ENCODE measurements at regions not wholly inside any gene's neighbourhood (a gene's known extent, or its start where the extent isn't known, plus 50 kb on each side); places are given as distances from the start of the nearest gene placed in this dataset.

DNA sequence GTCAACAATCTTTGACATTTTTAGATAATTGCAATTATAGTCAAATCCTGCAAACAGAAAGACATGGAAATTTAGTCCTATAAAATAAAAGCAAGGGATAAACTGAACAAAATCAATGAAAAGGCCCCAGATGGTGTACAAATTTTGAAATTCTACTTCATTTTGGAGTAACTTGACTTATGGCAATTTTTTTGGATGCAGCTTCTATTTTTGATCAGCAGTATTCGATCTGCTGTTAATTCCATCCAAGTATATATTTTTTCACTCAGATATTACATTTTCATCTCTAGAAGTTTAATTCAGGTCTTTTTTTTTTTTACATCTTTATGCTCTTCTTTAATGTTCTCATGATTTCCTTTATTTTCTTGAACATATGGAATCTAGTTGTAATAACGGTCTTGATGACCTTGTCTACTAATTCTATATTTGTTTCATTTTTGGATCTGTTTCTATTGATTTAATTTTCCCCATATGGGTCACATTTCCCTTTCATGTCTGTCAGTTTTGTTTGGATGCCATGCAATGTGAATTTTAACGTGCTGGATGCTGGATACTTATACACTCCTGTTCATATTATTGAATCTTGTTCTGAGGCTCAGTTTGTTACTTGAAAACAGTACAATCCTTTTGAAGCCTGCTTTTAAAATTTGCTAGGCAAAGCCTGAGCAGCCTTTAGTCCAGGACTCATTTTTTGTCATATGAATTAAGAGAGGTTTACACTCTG, 164.3 kb upstream of the FAM3C start:
- TF ChIP-seq POLR2A (IDR thresholded peaks at IDR 0.05) (no peak), POLR2AphosphoS5 (IDR thresholded peaks at IDR 0.05) (no peak), EP300 (IDR thresholded peaks at IDR 0.05; ENCODE audit: low read depth) (no peak)
- TF ChIP-seq, protein P1, sequence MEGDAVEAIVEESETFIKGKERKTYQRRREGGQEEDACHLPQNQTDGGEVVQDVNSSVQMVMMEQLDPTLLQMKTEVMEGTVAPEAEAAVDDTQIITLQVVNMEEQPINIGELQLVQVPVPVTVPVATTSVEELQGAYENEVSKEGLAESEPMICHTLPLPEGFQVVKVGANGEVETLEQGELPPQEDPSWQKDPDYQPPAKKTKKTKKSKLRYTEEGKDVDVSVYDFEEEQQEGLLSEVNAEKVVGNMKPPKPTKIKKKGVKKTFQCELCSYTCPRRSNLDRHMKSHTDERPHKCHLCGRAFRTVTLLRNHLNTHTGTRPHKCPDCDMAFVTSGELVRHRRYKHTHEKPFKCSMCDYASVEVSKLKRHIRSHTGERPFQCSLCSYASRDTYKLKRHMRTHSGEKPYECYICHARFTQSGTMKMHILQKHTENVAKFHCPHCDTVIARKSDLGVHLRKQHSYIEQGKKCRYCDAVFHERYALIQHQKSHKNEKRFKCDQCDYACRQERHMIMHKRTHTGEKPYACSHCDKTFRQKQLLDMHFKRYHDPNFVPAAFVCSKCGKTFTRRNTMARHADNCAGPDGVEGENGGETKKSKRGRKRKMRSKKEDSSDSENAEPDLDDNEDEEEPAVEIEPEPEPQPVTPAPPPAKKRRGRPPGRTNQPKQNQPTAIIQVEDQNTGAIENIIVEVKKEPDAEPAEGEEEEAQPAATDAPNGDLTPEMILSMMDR (IDR thresholded peaks at IDR 0.05) = no peak
- Histone ChIP-seq H3K4me3 (no peak overlapping the region), H3K27ac (no peak overlapping the region), H3K27me3 (no peaks in the 10 kb centered on the region), H3K9me3 (no peaks in the 10 kb centered on the region), H3K36me3 (no peaks in the 10 kb centered on the region), H3K4me1 (peaks cover 0 to 12% (median 7%) of the 10 kb centered on the region in 4 donors)
- DNase-seq = no peak
- in situ Hi-C loops (cut with MboI; ENCODE audit: low pct_ligation_motif_present in 1 of 4, low pct_unique_long_range_greater_than_20kb in 1 of 4, low sequenced_read_pairs in 3 of 4) (loop anchor here in 1 of 4 donors (25.0 kb wide), 1 partner anchor 423 kb away; no protein-coding TSS in a partner anchor), intact Hi-C loops (cut with DNase I; ENCODE audit: low total_unique reads) (no loop called here)
- 77 to 93% methylated on average over 3 of the region's 3 CpGs for WGBS, 2 donors (ENCODE audit: low coverage in 1 of 2)

DNA sequence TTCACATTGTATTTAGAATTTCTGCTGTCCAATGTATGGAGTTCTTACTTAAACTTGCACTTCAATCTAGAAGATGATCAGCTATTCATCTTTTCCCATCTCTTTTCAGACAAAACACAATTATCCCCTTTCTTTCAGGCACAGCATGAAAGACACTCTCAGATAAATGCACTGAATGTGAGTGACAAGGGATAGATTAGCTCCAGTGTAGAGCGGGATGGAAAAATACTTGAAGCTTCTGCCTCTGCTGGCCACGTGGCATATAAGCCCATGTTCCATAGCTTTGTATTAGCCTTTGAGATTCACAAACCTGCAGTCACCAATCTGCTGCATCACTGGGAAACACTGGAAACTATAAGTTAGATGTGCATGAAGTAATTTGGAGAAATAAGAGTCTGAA, 162.2 kb upstream of the FAM3C start:
- intact Hi-C loops (cut with DNase I; ENCODE audit: low total_unique reads) (no loop called here), in situ Hi-C loops (cut with MboI; ENCODE audit: low pct_ligation_motif_present in 1 of 4, low pct_unique_long_range_greater_than_20kb in 1 of 4, low sequenced_read_pairs in 3 of 4) (loop anchor here in 1 of 4 donors (25.0 kb wide), 1 partner anchor 421 kb away; no protein-coding TSS in a partner anchor)
- H3K4me1 ChIP-seq = peaks cover 0 to 12% (median 7%) of the 10 kb centered on the region in 4 donors
- DNase-seq = no peak
- H3K4me3 ChIP-seq = no peak overlapping the region
- no peak overlapping the region for H3K27ac ChIP-seq
- H3K36me3 ChIP-seq = no peaks in the 10 kb centered on the region
- no peaks in the 10 kb centered on the region for H3K27me3 ChIP-seq
- WGBS, 2 donors (ENCODE audit: low coverage in 1 of 2) = 69 to 90% methylated on average over 2 of the region's 2 CpGs
- TF ChIP-seq, protein P1 (IDR thresholded peaks at IDR 0.05) = no peak
- TF ChIP-seq EP300 (IDR thresholded peaks at IDR 0.05; ENCODE audit: low read depth) = no peak
- TF ChIP-seq POLR2A (IDR thresholded peaks at IDR 0.05) = no peak
- TF ChIP-seq POLR2AphosphoS5 (IDR thresholded peaks at IDR 0.05) = no peak
- no peaks in the 10 kb centered on the region for H3K9me3 ChIP-seq

DNA sequence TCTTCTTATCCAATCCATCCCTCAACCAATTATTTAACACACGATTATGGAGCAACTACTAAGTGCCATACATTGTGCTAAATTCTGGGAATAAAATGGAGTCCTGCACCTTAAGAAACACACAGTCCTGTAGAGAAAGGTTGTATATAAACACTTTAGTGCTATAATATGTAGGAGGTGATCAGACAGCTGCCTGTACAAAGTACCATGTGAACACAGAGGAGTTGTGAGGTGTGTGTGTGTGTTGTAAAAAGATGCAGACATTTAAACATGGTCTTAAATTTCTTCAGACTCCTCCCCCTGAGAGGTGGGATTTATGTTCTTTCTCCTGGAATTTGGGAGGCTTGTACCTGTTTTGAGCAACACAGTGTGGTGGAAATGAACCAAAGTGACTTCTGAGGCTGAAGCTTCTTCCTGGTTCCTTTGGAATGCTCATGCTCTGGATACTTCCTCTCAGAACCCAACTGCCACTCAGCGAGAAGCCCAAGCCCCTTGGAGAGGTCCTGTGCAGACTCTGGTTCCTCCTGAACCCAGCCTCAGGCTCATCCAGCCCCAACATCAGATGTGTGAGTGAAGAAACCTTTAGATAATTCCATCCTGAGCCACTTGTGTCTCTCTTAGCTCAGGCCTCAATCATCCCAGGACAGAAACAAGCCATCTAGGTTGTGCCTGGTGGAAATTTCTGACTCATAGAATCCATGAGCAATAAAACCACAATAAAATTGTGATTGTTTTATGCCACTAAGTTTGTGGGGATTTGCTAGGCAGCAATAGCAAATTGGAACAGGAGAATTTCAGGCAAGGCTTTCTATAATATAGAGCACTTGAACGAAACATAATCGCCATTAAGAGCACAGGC, 161.2 kb upstream of the FAM3C start:
- intact Hi-C loops (cut with DNase I; ENCODE audit: low total_unique reads) = no loop called here
- TF ChIP-seq, protein P1 (IDR thresholded peaks at IDR 0.05) = no peak
- no peak for TF ChIP-seq EP300 (IDR thresholded peaks at IDR 0.05; ENCODE audit: low read depth)
- no peak for TF ChIP-seq POLR2A (IDR thresholded peaks at IDR 0.05)
- TF ChIP-seq POLR2AphosphoS5 (IDR thresholded peaks at IDR 0.05) = no peak
- peak; percentile 14 for DNase-seq
- peak overlapping the region; percentile 57 to 71 (median 68) for H3K27ac ChIP-seq
- in situ Hi-C loops (cut with MboI; ENCODE audit: low pct_ligation_motif_present in 1 of 4, low pct_unique_long_range_greater_than_20kb in 1 of 4, low sequenced_read_pairs in 3 of 4) = loop anchor here in 1 of 4 donors (25.0 kb wide), 1 partner anchor 420 kb away; no protein-coding TSS in a partner anchor
- no peaks in the 10 kb centered on the region for H3K36me3 ChIP-seq
- WGBS, 2 donors (ENCODE audit: low coverage in 1 of 2) = 69% methylated on average over 4 of the region's 4 CpGs; no CpG with 5 or more reads in 1 of the 2 donors
- peaks cover 0 to 12% (median 7%) of the 10 kb centered on the region in 4 donors for H3K4me1 ChIP-seq
- H3K27me3 ChIP-seq = no peaks in the 10 kb centered on the region
- H3K4me3 ChIP-seq = no peak overlapping the region
- no peaks in the 10 kb centered on the region for H3K9me3 ChIP-seq

DNA sequence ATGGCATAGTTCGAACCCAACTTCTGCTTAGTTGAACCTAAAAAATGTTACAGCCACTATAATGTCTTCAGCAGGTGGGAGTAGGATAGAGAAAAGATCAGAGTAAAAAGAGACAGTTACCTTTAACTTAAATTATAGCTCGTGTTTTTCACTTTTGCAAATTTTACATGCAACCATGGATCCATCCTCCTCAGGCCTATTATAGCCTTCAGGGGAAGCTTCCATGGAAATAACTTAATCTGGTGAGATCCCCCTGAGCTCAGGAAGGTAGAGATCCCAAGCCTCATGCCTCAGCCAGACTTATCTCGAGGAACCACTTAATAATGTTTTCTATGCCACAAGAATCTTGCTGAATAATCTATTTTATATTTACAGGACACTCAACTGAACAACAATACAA, 159.4 kb upstream of the FAM3C start:
- intact Hi-C loops (cut with DNase I; ENCODE audit: low total_unique reads) = no loop called here

More for the DNA sequence above, 159.4 kb upstream of the FAM3C start:
- Histone ChIP-seq H3K36me3 (no peaks in the 10 kb centered on the region), H3K27me3 (no peaks in the 10 kb centered on the region), H3K27ac (no peak overlapping the region), H3K4me1 (peaks cover 0 to 12% (median 7%) of the 10 kb centered on the region in 4 donors), H3K4me3 (no peak overlapping the region), H3K9me3 (no peaks in the 10 kb centered on the region)
- WGBS, 2 donors (ENCODE audit: low coverage in 1 of 2) = 79% methylated on average over 3 of the region's 3 CpGs
- in situ Hi-C loops (cut with MboI; ENCODE audit: low pct_ligation_motif_present in 1 of 4, low pct_unique_long_range_greater_than_20kb in 1 of 4, low sequenced_read_pairs in 3 of 4) = loop anchor here in 1 of 4 donors (25.0 kb wide), 1 partner anchor 418 kb away; no protein-coding TSS in a partner anchor
- no peak for DNase-seq
- TF ChIP-seq EP300 (IDR thresholded peaks at IDR 0.05; ENCODE audit: low read depth) (no peak), POLR2AphosphoS5 (IDR thresholded peaks at IDR 0.05) (no peak)
- TF ChIP-seq, protein P1 (IDR thresholded peaks at IDR 0.05) = no peak

Measured in transverse colon (tissue), 4 donors.